HL-60 (cell line): ENCODE measurements at regions not wholly inside any gene's neighbourhood (a gene's known extent, or its start where the extent isn't known, plus 50 kb on each side); places are given as distances from the start of the nearest gene placed in this dataset.

Experiments used
- DNase-seq, 2 experiments: peaks; one replicate each; pipeline ENCODE4 v3.0.0-alpha.2; 2010 to 2020; ENCODE audit warnings: low read depth in 1 of 2, low spot score in 1 of 2
- H3K27ac ChIP-seq: fragments of 250-450 bp; sonication (Bioruptor Pico); replicated peaks from 2 replicates; pipeline ENCODE4 v1.5.1; 2020; ENCODE audit warnings: mild to moderate bottlenecking, moderate library complexity
- H3K27me3 ChIP-seq: fragments of 250-450 bp; sonication (Bioruptor Pico); 2 replicates; pipeline ENCODE4 v1.5.1; 2021; ENCODE audit warnings: mild to moderate bottlenecking, moderate library complexity; ENCODE audit not compliant: insufficient read depth, poor library complexity, severe bottlenecking
- H3K4me3 ChIP-seq: replicated peaks from 2 replicates; pipeline ENCODE4 v1.5.1; 2011; ENCODE audit warnings: mild to moderate bottlenecking, control low read depth, low read length; ENCODE audit not compliant: insufficient read depth
- CTCF ChIP-seq: IDR thresholded peaks from one replicate; pipeline ENCODE4 v1.5.1; 2011; ENCODE audit warnings: low read length, control low read depth, inconsistent platforms; ENCODE audit not compliant: insufficient read depth
- GABPA ChIP-seq: IDR thresholded peaks from 2 replicates; pipeline ENCODE4 v1.6.1; 2012; ENCODE audit warnings: low read depth
- POLR2AphosphoS5 ChIP-seq: IDR thresholded peaks from 2 replicates; pipeline ENCODE4 v1.6.1; 2012; ENCODE audit warnings: low read depth
- REST ChIP-seq: IDR thresholded peaks from 2 replicates; pipeline ENCODE4 v1.6.1; 2012; ENCODE audit warnings: low read depth; ENCODE audit not compliant: insufficient replicate concordance
- SPI1 ChIP-seq: IDR thresholded peaks from 2 replicates; pipeline ENCODE4 v1.6.1; 2012; ENCODE audit warnings: low read depth, mild to moderate bottlenecking, borderline replicate concordance

GRCh38 chr3:30522476-30522875 is 83.9 kb upstream of the TGFBR2 start:
- no peak for DNase-seq
- no peaks in the 10 kb centered on the region for H3K27me3 ChIP-seq
- TF ChIP-seq GABPA (no peak), SPI1 (no peak), REST (no peak), CTCF (no peak)
- no peak overlapping the region for H3K4me3 ChIP-seq
- no peak overlapping the region for H3K27ac ChIP-seq

- DNase-seq: no peak
- Histone ChIP-seq H3K27me3 (no peaks in the 10 kb centered on the region), H3K27ac (no peak overlapping the region), H3K4me3 (no peak overlapping the region)
- TF ChIP-seq POLR2AphosphoS5 (no peak), SPI1 (no peak), GABPA (no peak), CTCF (no peak), REST (no peak)
Observed at GRCh38 chr3:30523366-30523765, 83.0 kb upstream of the TGFBR2 start.

- Histone ChIP-seq H3K27me3 (no peaks in the 10 kb centered on the region), H3K4me3 (no peak overlapping the region), H3K27ac (no peak overlapping the region)
- DNase-seq: peak in 1 of 2 experiments; percentile 38
- TF ChIP-seq SPI1 (no peak), REST (no peak), CTCF (no peak), POLR2AphosphoS5 (no peak)
Observed at GRCh38 chr3:30524357-30525040, 81.9 kb upstream of the TGFBR2 start.
